NB4 (cell line): ENCODE measurements at regions not wholly inside any gene's neighbourhood (a gene's known extent, or its start where the extent isn't known, plus 50 kb on each side); places are given as distances from the start of the nearest gene placed in this dataset.

ENCODE experiments used
- MYC ChIP-seq: IDR thresholded peaks from 2 replicates; pipeline ENCODE4 v1.6.1; 2011; ENCODE audit warnings: low read depth, low read length
- POLR2A ChIP-seq: IDR thresholded peaks from 2 replicates; pipeline ENCODE4 v1.6.1; 2011; ENCODE audit warnings: mild to moderate bottlenecking; ENCODE audit not compliant: insufficient read length; ENCODE audit errors: extremely low read depth
- TF ChIP-seq, protein P1 (sequence below): IDR thresholded peaks from one replicate; pipeline ENCODE4 v1.5.1; 2012; ENCODE audit warnings: low read depth, low read length
- TF ChIP-seq, protein P2 (sequence below): IDR thresholded peaks from 2 replicates; pipeline ENCODE4 v1.6.1; 2011; ENCODE audit warnings: low read depth, low read length

- TF ChIP-seq, protein P1, sequence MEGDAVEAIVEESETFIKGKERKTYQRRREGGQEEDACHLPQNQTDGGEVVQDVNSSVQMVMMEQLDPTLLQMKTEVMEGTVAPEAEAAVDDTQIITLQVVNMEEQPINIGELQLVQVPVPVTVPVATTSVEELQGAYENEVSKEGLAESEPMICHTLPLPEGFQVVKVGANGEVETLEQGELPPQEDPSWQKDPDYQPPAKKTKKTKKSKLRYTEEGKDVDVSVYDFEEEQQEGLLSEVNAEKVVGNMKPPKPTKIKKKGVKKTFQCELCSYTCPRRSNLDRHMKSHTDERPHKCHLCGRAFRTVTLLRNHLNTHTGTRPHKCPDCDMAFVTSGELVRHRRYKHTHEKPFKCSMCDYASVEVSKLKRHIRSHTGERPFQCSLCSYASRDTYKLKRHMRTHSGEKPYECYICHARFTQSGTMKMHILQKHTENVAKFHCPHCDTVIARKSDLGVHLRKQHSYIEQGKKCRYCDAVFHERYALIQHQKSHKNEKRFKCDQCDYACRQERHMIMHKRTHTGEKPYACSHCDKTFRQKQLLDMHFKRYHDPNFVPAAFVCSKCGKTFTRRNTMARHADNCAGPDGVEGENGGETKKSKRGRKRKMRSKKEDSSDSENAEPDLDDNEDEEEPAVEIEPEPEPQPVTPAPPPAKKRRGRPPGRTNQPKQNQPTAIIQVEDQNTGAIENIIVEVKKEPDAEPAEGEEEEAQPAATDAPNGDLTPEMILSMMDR, result no peak
- TF ChIP-seq POLR2A (no peak), MYC (no peak)
- TF ChIP-seq, protein P2, sequence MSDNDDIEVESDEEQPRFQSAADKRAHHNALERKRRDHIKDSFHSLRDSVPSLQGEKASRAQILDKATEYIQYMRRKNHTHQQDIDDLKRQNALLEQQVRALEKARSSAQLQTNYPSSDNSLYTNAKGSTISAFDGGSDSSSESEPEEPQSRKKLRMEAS, result no peak
Observed at GRCh38 chr15:47971637-47972036, 149.2 kb upstream of the SLC24A5 start.
